KMS-11 (cell line): ENCODE measurements at regions not wholly inside any gene's neighbourhood (a gene's known extent, or its start where the extent isn't known, plus 50 kb on each side); places are given as distances from the start of the nearest gene placed in this dataset.

ENCODE experiments used
- H2AFZ ChIP-seq: fragments of 200-600 bp; sonication (generic); 2 replicates; pipeline ENCODE4 v1.6.1; 2016; ENCODE audit warnings: antibody characterized with exemption, mixed run types, low read depth
- H3K27ac ChIP-seq: fragments of 200-600 bp; sonication (generic); 2 replicates; pipeline ENCODE4 v1.6.1; 2016; ENCODE audit warnings: mild to moderate bottlenecking, mixed run types
- H3K27me3 ChIP-seq: fragments of 200-600 bp; sonication (generic); 2 replicates; pipeline ENCODE4 v1.6.1; 2017; ENCODE audit warnings: mild to moderate bottlenecking, low read depth, mixed run types, moderate library complexity; ENCODE audit not compliant: insufficient read depth
- H3K36me3 ChIP-seq: fragments of 200-600 bp; sonication (generic); 2 replicates; pipeline ENCODE4 v1.6.1; 2017; ENCODE audit warnings: mild to moderate bottlenecking, mixed run types; ENCODE audit not compliant: insufficient read depth
- H3K4me1 ChIP-seq: fragments of 200-600 bp; sonication (generic); 2 replicates; pipeline ENCODE4 v1.6.1; 2016; ENCODE audit warnings: mild to moderate bottlenecking, low read depth, mixed run types; ENCODE audit not compliant: poor library complexity, severe bottlenecking
- H3K4me2 ChIP-seq: fragments of 200-600 bp; sonication (generic); 2 replicates; pipeline ENCODE4 v1.7.0; 2016; ENCODE audit warnings: mild to moderate bottlenecking, mixed run types
- H3K4me3 ChIP-seq: fragments of 200-600 bp; sonication (generic); IDR thresholded peaks from 2 replicates; pipeline ENCODE4 v1.6.1; 2017; ENCODE audit warnings: low read depth, low read length, mixed read lengths; ENCODE audit not compliant: insufficient read depth
- H3K79me2 ChIP-seq: fragments of 200-600 bp; sonication (generic); 2 replicates; pipeline ENCODE4 v1.6.1; 2016; ENCODE audit warnings: low read depth, mixed run types; ENCODE audit not compliant: insufficient read depth
- H3K9ac ChIP-seq: fragments of 200-600 bp; sonication (generic); 2 replicates; pipeline ENCODE4 v1.6.1; 2016; ENCODE audit warnings: mild to moderate bottlenecking, mixed run types
- H4K20me1 ChIP-seq: fragments of 200-600 bp; sonication (generic); 2 replicates; pipeline ENCODE4 v1.6.1; 2016; ENCODE audit warnings: mild to moderate bottlenecking, mixed run types; ENCODE audit not compliant: insufficient read depth
- TF ChIP-seq, protein P1 (sequence below): fragments of 200-600 bp; sonication (generic); conservative IDR thresholded peaks from 2 replicates; pipeline ENCODE4 v1.6.1; 2017; ENCODE audit warnings: low read depth, mild to moderate bottlenecking, antibody characterized with exemption, low read length, moderate library complexity, mixed read lengths

DNA sequence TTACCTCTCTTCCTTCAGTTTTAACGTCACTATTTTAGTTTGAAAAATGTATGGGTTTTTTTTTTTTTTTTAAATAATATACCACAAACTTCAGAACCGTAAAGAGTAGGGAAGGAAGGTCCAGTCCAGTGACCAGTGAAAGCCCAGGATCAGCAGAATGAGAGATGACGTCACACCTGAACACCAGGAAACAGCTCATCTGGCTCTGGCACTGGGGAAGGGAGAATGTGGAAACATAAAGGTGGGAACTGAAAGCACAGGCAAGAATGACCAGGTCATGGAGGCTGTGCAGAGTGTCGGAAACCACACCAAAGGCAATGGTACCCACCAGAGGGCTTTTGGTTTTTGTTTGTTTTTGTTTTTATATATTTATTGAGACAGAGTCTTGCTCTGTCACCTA lies 141.2 kb downstream of the DHX15 start:
- Histone ChIP-seq H4K20me1 (no peaks in the 10 kb centered on the region), H3K9ac (no peak overlapping the region), H3K27ac (no peak overlapping the region), H3K79me2 (no peaks in the 10 kb centered on the region), H2AFZ (no peak overlapping the region), H3K4me3 (no peak overlapping the region), H3K36me3 (no peaks in the 10 kb centered on the region), H3K4me2 (no peak overlapping the region), H3K4me1 (no peaks in the 10 kb centered on the region), H3K27me3 (no peaks in the 10 kb centered on the region)
- TF ChIP-seq, protein P1, sequence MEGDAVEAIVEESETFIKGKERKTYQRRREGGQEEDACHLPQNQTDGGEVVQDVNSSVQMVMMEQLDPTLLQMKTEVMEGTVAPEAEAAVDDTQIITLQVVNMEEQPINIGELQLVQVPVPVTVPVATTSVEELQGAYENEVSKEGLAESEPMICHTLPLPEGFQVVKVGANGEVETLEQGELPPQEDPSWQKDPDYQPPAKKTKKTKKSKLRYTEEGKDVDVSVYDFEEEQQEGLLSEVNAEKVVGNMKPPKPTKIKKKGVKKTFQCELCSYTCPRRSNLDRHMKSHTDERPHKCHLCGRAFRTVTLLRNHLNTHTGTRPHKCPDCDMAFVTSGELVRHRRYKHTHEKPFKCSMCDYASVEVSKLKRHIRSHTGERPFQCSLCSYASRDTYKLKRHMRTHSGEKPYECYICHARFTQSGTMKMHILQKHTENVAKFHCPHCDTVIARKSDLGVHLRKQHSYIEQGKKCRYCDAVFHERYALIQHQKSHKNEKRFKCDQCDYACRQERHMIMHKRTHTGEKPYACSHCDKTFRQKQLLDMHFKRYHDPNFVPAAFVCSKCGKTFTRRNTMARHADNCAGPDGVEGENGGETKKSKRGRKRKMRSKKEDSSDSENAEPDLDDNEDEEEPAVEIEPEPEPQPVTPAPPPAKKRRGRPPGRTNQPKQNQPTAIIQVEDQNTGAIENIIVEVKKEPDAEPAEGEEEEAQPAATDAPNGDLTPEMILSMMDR: no peak

DNA sequence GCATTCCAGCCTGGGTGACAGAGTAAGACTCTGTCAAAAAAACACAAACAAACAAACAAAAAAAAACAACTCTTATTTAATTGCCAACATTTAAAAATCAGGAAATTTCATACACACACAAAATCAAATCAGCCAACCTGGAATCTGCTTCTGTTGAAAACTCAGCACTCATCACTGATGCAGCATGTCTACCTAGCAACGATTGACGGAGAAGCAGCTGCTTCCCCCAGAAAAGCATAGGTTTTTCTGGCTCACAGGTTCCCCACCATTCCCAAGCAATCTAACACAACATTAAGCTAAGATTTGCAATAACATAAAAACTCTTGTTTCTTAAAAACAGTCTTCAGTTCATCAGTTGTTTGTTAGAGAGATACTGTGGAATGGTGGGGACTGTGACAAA lies 143.6 kb downstream of the DHX15 start:
- Histone ChIP-seq H3K36me3 (no peaks in the 10 kb centered on the region), H3K4me2 (no peak overlapping the region), H3K27ac (no peak overlapping the region), H3K4me1 (no peaks in the 10 kb centered on the region), H2AFZ (no peak overlapping the region), H3K27me3 (no peaks in the 10 kb centered on the region), H4K20me1 (no peaks in the 10 kb centered on the region), H3K4me3 (no peak overlapping the region), H3K9ac (no peak overlapping the region), H3K79me2 (no peaks in the 10 kb centered on the region)
- TF ChIP-seq, protein P1: no peak

DNA sequence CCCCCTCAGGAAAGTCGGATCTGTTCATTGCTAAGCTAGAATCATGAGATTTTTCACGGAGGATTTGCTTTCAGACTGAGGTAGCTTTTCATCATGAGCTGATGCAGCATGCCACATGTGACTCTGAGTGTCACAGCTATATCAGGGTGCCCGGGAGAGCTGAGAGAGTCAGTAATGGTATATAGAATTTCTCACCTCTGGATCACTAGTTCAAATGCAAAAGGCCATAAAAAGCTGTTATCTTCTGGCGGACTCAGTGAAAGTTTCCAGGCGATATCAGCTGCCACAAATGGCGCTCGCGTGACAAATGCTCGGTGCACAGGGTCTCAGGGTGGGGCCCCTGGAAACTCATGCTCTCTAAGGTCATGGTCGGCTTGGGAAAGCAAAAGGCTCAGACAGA lies 150.1 kb downstream of the DHX15 start:
- H3K4me2 ChIP-seq: no peak overlapping the region
- no peak overlapping the region for H3K4me3 ChIP-seq
- H3K27ac ChIP-seq: no peak overlapping the region
- H3K36me3 ChIP-seq: no peaks in the 10 kb centered on the region
- no peak overlapping the region for H3K9ac ChIP-seq
- no peaks in the 10 kb centered on the region for H3K4me1 ChIP-seq
- no peaks in the 10 kb centered on the region for H3K27me3 ChIP-seq
- no peak overlapping the region for H2AFZ ChIP-seq
- no peaks in the 10 kb centered on the region for H3K79me2 ChIP-seq
- TF ChIP-seq, protein P1: no peak
- no peaks in the 10 kb centered on the region for H4K20me1 ChIP-seq

DNA sequence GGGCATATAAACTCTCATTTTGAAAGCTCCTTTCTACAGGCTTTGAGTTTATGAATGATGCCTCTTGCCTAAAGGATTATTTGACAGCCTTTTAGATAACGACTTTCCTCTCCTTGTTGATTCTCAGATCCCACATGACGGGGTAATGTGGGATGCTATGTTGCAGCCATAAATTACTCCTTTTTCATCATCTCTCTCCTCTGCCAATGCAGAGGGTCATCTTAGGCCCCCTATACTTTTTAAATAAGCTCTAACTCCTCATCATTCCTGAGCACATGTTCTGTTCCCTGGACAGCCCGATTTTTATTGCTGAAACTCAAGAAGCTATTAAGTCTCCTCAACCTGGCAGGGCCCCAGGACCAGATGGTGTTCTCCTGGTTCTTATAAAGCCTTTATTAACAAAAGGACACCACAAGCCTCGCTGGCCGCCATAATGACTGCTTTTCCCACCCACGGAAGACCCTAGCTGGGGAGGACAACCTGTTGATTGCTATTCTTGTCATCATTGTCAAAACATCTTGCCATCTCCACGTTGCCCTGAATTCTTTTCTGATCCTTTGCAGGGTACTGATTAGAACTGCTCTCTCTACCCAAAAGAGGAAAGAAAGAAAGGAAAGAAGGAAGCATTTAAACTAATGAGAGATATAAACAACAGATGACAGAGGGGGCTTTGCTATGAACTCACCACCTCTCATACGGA lies 150.7 kb downstream of the DHX15 start:
- no peak overlapping the region for H3K9ac ChIP-seq
- H3K4me2 ChIP-seq: no peak overlapping the region
- no peaks in the 10 kb centered on the region for H3K4me1 ChIP-seq
- no peaks in the 10 kb centered on the region for H3K36me3 ChIP-seq
- no peaks in the 10 kb centered on the region for H4K20me1 ChIP-seq
- H3K79me2 ChIP-seq: no peaks in the 10 kb centered on the region
- no peak overlapping the region for H3K4me3 ChIP-seq
- TF ChIP-seq, protein P1: no peak
- no peak overlapping the region for H2AFZ ChIP-seq
- no peak overlapping the region for H3K27ac ChIP-seq
- H3K27me3 ChIP-seq: no peaks in the 10 kb centered on the region
